ENCODE measurements at regions not wholly inside any gene's neighbourhood (a gene's known extent, or its start where the extent isn't known, plus 50 kb on each side); places are given as distances from the start of the nearest gene placed in this dataset.
"Not testable (repeated sequence)": the region's sequence is repeated elsewhere in the genome, so short reads cannot be mapped to it uniquely, and the experiment has no call there.

DNA sequence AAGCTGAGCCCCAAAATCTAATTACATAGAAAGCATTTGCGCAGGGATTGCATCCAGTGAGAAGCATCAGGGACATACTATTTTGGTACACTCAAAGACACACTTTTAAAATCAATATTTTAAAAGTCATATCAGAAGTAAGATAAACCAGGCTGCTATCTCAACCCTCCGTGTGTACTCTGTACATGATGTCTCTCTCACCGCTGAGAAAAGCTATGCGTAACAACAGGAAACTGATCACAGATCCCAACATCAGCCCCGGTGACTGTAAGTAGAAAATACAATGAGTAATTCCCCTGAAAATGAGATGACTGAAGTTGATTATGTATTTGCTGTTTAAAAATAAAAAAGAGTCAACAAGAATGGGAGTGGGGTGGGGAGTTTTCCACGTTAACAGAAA, 329.8 kb downstream of the BCL2L11 start:
- H3K9ac ChIP-seq (ENCODE audit: low read depth, low read length); H4K20me1 ChIP-seq (ENCODE audit: insufficient read depth, low read length); H3K4me3 ChIP-seq (ENCODE audit: low read depth in 1 of 2, low read length in 2 of 2); H3K9me3 ChIP-seq (ENCODE audit: insufficient read depth, low read length, severe bottlenecking); DNase-seq; H3K27me3 ChIP-seq (ENCODE audit: insufficient read depth, low read length, poor library complexity); H3K4me2 ChIP-seq (ENCODE audit: insufficient read depth, low read length); H3K36me3 ChIP-seq (ENCODE audit: insufficient read depth, low read length); H2AFZ ChIP-seq (ENCODE audit: low read depth, low read length); H3K27ac ChIP-seq (ENCODE audit: low read length): not testable (repeated sequence)
- peak; percentile 64 for ATAC-seq (ENCODE audit: insufficient read depth, low read depth)
- H3K79me2 ChIP-seq (ENCODE audit: insufficient read depth, low read length), result peaks cover 23% of the 10 kb centered on the region
- H3K4me1 ChIP-seq (ENCODE audit: insufficient read depth, low read length), result peaks cover 15% of the 10 kb centered on the region

DNA sequence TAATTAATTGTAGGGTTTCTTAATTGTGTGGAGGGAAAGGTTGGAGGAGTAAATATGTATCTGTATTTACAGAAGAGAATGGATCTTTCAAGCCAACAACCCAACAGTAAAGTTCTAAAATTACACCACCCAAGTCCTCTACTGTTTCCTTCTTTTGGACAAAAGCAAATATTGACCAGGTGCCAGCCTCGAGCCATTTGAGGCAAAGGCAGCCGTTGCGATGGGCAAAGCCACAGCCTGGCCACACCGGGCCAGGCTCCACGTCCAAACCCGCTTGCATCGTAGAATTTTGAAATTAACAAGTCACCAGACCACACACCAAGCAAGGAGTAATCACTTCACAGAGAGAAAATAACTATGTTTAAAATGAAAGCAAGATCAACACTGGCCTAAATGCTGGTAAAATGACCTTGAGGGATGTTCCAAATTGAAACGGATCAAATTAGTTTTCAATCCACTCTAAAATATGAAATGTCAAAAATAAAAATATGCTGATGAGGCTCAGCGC, 331.0 kb downstream of the BCL2L11 start:
- ATAC-seq (ENCODE audit: insufficient read depth, low read depth); H4K20me1 ChIP-seq (ENCODE audit: insufficient read depth, low read length); H3K27ac ChIP-seq (ENCODE audit: low read length); H3K9ac ChIP-seq (ENCODE audit: low read depth, low read length); DNase-seq; H3K9me3 ChIP-seq (ENCODE audit: insufficient read depth, low read length, severe bottlenecking); H3K4me3 ChIP-seq (ENCODE audit: low read depth in 1 of 2, low read length in 2 of 2); H3K27me3 ChIP-seq (ENCODE audit: insufficient read depth, low read length, poor library complexity); H2AFZ ChIP-seq (ENCODE audit: low read depth, low read length); H3K4me2 ChIP-seq (ENCODE audit: insufficient read depth, low read length); H3K36me3 ChIP-seq (ENCODE audit: insufficient read depth, low read length): not testable (repeated sequence)
- Histone ChIP-seq H3K79me2 (ENCODE audit: insufficient read depth, low read length) (peaks cover 26% of the 10 kb centered on the region), H3K4me1 (ENCODE audit: insufficient read depth, low read length) (peaks cover 18% of the 10 kb centered on the region)

DNA sequence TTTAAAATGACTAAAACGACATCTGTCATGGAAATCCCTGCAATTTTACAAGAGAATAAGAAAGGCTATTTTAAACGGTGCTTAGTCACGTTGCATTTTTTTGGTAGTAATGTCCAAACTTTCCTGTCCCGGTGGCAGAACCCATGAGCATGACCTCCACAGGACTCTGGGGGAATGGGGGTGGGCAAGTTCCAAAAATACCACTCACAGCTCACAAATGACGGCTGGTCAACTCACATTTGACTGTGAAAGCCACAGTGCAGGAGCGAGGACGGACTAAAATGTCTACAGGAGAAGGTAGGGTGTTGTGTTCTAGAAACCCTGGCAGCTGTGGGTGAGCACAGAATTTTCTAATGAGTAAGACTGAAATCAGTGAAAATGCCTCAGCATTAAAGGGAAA, 331.5 kb downstream of the BCL2L11 start:
- not testable (repeated sequence) for H4K20me1 ChIP-seq (ENCODE audit: insufficient read depth, low read length); ATAC-seq (ENCODE audit: insufficient read depth, low read depth); H3K4me2 ChIP-seq (ENCODE audit: insufficient read depth, low read length); H3K27me3 ChIP-seq (ENCODE audit: insufficient read depth, low read length, poor library complexity); DNase-seq; H3K4me3 ChIP-seq (ENCODE audit: low read depth in 1 of 2, low read length in 2 of 2); H2AFZ ChIP-seq (ENCODE audit: low read depth, low read length); H3K9me3 ChIP-seq (ENCODE audit: insufficient read depth, low read length, severe bottlenecking); H3K9ac ChIP-seq (ENCODE audit: low read depth, low read length); H3K27ac ChIP-seq (ENCODE audit: low read length); H3K36me3 ChIP-seq (ENCODE audit: insufficient read depth, low read length)
- Histone ChIP-seq H3K79me2 (ENCODE audit: insufficient read depth, low read length) (peaks cover 26% of the 10 kb centered on the region), H3K4me1 (ENCODE audit: insufficient read depth, low read length) (peaks cover 18% of the 10 kb centered on the region)

DNA sequence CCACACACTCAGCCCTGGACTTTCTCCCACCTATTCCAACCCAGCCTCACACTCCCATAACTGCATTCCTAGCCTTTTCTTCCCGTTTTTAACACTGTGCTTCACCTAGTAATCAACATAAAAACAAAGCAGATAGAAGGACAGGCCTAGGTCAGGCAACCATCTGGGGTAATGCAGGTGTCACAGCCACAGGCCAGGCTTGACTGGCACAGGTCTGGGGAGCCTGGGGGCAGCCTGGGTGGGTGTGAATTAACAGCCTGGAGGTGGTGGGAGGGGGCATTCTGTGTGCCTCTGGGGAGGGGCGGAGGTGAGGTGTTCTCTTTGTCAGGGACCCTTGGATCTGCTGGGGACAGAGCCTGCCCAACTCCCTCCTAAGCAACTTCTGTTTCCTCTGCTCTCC, 332.6 kb downstream of the BCL2L11 start:
- Histone ChIP-seq H3K4me1 (ENCODE audit: insufficient read depth, low read length) (peaks cover 18% of the 10 kb centered on the region), H3K79me2 (ENCODE audit: insufficient read depth, low read length) (peaks cover 31% of the 10 kb centered on the region)
- H3K36me3 ChIP-seq (ENCODE audit: insufficient read depth, low read length); ATAC-seq (ENCODE audit: insufficient read depth, low read depth); H3K27me3 ChIP-seq (ENCODE audit: insufficient read depth, low read length, poor library complexity); H2AFZ ChIP-seq (ENCODE audit: low read depth, low read length); H3K9me3 ChIP-seq (ENCODE audit: insufficient read depth, low read length, severe bottlenecking); H4K20me1 ChIP-seq (ENCODE audit: insufficient read depth, low read length); H3K4me2 ChIP-seq (ENCODE audit: insufficient read depth, low read length); DNase-seq; H3K27ac ChIP-seq (ENCODE audit: low read length); H3K9ac ChIP-seq (ENCODE audit: low read depth, low read length); H3K4me3 ChIP-seq (ENCODE audit: low read depth in 1 of 2, low read length in 2 of 2): not testable (repeated sequence)

DNA sequence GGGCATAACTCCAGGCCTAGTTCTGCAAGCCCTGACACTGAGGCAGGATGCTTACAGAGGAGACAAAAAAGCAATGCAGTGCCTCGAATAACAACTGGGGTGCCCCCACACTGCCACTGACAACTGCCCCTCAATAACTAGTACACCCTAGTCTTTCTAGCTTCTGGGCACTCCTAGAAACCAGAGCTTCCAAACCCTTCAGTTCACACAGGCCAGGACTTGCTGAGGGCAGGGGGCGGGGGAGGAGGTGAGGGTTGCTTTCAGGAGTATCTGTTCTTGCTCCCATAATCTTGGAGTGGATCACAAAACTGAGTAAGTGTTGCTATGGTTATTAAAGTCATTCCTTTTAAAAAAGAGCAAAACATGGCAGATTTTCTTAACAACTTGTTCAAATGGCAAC, 333.1 kb downstream of the BCL2L11 start:
- H3K27me3 ChIP-seq (ENCODE audit: insufficient read depth, low read length, poor library complexity); ATAC-seq (ENCODE audit: insufficient read depth, low read depth); H3K4me2 ChIP-seq (ENCODE audit: insufficient read depth, low read length); DNase-seq; H2AFZ ChIP-seq (ENCODE audit: low read depth, low read length); H3K9me3 ChIP-seq (ENCODE audit: insufficient read depth, low read length, severe bottlenecking); H4K20me1 ChIP-seq (ENCODE audit: insufficient read depth, low read length); H3K27ac ChIP-seq (ENCODE audit: low read length); H3K9ac ChIP-seq (ENCODE audit: low read depth, low read length); H3K36me3 ChIP-seq (ENCODE audit: insufficient read depth, low read length); H3K4me3 ChIP-seq (ENCODE audit: low read depth in 1 of 2, low read length in 2 of 2): not testable (repeated sequence)
- Histone ChIP-seq H3K4me1 (ENCODE audit: insufficient read depth, low read length) (peaks cover 18% of the 10 kb centered on the region), H3K79me2 (ENCODE audit: insufficient read depth, low read length) (peaks cover 35% of the 10 kb centered on the region)

DNA sequence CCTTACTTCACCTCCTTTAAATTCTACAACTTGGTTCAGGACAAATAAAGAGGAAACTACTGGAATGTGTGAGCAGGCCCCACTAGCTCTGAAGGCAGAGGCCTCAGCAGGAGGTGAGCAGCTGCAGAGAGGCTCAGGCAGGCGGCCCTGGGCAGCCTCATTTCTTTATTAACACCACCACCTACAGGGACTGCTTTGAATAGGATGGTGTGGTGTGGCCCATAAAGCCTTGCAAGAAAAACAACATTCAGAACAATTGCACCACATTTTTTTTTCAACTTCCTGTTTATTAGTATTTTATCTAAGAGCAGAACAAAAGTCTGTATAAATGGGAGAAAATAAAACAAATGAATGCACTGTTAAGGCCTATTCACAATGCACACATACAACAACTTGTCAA, 333.7 kb downstream of the BCL2L11 start:
- not testable (repeated sequence) for H3K27me3 ChIP-seq (ENCODE audit: insufficient read depth, low read length, poor library complexity); H3K4me3 ChIP-seq (ENCODE audit: low read depth in 1 of 2, low read length in 2 of 2); H3K9ac ChIP-seq (ENCODE audit: low read depth, low read length); H4K20me1 ChIP-seq (ENCODE audit: insufficient read depth, low read length); H3K27ac ChIP-seq (ENCODE audit: low read length); H2AFZ ChIP-seq (ENCODE audit: low read depth, low read length); H3K4me2 ChIP-seq (ENCODE audit: insufficient read depth, low read length); H3K36me3 ChIP-seq (ENCODE audit: insufficient read depth, low read length); H3K9me3 ChIP-seq (ENCODE audit: insufficient read depth, low read length, severe bottlenecking)
- TF ChIP-seq, protein P1, sequence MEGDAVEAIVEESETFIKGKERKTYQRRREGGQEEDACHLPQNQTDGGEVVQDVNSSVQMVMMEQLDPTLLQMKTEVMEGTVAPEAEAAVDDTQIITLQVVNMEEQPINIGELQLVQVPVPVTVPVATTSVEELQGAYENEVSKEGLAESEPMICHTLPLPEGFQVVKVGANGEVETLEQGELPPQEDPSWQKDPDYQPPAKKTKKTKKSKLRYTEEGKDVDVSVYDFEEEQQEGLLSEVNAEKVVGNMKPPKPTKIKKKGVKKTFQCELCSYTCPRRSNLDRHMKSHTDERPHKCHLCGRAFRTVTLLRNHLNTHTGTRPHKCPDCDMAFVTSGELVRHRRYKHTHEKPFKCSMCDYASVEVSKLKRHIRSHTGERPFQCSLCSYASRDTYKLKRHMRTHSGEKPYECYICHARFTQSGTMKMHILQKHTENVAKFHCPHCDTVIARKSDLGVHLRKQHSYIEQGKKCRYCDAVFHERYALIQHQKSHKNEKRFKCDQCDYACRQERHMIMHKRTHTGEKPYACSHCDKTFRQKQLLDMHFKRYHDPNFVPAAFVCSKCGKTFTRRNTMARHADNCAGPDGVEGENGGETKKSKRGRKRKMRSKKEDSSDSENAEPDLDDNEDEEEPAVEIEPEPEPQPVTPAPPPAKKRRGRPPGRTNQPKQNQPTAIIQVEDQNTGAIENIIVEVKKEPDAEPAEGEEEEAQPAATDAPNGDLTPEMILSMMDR (IDR thresholded peaks at IDR 0.05; ENCODE audit: borderline replicate concordance, extremely low read depth, low read length, poor library complexity, severe bottlenecking), result peak; percentile 35
- peak; percentile 97 for ATAC-seq (ENCODE audit: insufficient read depth, low read depth)
- H3K4me1 ChIP-seq (ENCODE audit: insufficient read depth, low read length), result peaks cover 18% of the 10 kb centered on the region
- peak; percentile 64 for DNase-seq
- peaks cover 38% of the 10 kb centered on the region for H3K79me2 ChIP-seq (ENCODE audit: insufficient read depth, low read length)

DNA sequence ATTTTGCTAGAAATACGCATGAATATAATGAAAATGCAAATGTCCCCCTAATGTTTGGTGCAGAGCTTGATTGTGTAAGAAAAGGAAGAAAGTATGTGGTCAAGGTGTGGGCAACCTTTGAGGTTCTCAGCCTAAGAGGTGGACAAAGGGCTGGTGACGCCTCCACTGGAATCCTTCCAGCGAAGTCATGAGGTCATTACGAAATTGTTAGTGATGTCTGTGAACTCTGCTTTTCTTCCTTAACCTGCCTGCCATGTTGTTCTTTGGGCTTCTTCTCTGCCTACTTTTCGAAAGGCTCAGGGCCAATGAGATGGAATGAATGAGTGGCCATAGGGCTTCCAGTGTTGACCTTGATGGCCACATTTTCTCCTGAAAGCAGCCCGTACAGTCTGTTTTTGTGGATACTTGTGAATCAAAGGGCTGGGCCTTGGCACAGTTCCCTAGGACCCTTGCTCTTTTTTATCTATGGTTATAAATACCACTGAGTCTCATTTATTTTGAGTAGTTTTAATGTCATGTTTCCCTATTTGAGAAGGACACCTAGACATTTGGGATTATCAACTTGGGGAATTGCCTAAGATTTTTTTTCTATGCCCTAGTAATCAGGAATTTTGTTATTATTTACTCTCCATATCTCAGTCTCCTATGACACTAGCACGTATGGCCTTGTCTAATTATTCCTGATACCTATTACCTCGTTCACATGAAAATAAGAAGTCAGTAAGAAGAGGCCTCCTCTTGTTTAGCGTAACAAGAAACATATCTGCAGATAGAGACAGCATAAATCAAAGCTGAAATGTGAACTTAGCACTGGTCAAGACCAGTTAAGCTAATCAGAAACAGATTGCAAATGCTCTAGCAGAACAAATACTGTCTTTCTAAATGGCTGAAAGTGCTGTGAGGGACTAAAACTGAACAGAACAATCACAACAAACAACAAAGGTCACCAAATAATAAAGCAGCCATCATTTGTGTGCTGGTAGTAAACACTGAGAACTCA, 334.6 kb downstream of the BCL2L11 start:
- not testable (repeated sequence) for H3K36me3 ChIP-seq (ENCODE audit: insufficient read depth, low read length); H2AFZ ChIP-seq (ENCODE audit: low read depth, low read length); H4K20me1 ChIP-seq (ENCODE audit: insufficient read depth, low read length); H3K9me3 ChIP-seq (ENCODE audit: insufficient read depth, low read length, severe bottlenecking); H3K27ac ChIP-seq (ENCODE audit: low read length); H3K27me3 ChIP-seq (ENCODE audit: insufficient read depth, low read length, poor library complexity); H3K9ac ChIP-seq (ENCODE audit: low read depth, low read length); ATAC-seq (ENCODE audit: insufficient read depth, low read depth); H3K4me2 ChIP-seq (ENCODE audit: insufficient read depth, low read length); H3K4me3 ChIP-seq (ENCODE audit: low read depth in 1 of 2, low read length in 2 of 2); DNase-seq
- peaks cover 18% of the 10 kb centered on the region for H3K4me1 ChIP-seq (ENCODE audit: insufficient read depth, low read length)
- peaks cover 34% of the 10 kb centered on the region for H3K79me2 ChIP-seq (ENCODE audit: insufficient read depth, low read length)
